Stomach (tissue), 4 donors: ENCODE measurements at regions not wholly inside any gene's neighbourhood (a gene's known extent, or its start where the extent isn't known, plus 50 kb on each side); places are given as distances from the start of the nearest gene placed in this dataset.
"Not testable (repeated sequence)": the region's sequence is repeated elsewhere in the genome, so short reads cannot be mapped to it uniquely, and the experiment has no call there.

ENCODE experiments used
- EP300 ChIP-seq: sonication (generic); formaldehyde crosslinking; IDR thresholded peaks from one replicate; pipeline ENCODE4 v1.6.1; 2017; ENCODE audit warnings: antibody characterized with exemption
- POLR2A ChIP-seq, 4 donors: fragments of 450-650 bp; IDR thresholded peaks; one replicate each; pipeline ENCODE4 v1.6.1; 2016; ENCODE audit warnings: antibody characterized with exemption in 4 of 4, control low read depth in 2 of 4, mild to moderate bottlenecking in 1 of 4, moderate library complexity in 1 of 4
- POLR2AphosphoS5 ChIP-seq, 3 donors: sonication (generic); formaldehyde crosslinking; IDR thresholded peaks; one replicate each; pipeline ENCODE4 v1.6.1; 2016; ENCODE audit warnings: antibody characterized with exemption in 3 of 3
- TF ChIP-seq, protein P1 (sequence below), 7 experiments: fragments of 450-650 bp in 4 of 7; fragments of 200-600 bp in 3 of 7; sonication (generic) in 3 of 7; IDR thresholded peaks; one replicate each; pipeline ENCODE4 v1.5.1; 2016 to 2019; ENCODE audit warnings: antibody characterized with exemption in 7 of 7, control low read depth in 2 of 7, mild to moderate bottlenecking in 1 of 7

DNA sequence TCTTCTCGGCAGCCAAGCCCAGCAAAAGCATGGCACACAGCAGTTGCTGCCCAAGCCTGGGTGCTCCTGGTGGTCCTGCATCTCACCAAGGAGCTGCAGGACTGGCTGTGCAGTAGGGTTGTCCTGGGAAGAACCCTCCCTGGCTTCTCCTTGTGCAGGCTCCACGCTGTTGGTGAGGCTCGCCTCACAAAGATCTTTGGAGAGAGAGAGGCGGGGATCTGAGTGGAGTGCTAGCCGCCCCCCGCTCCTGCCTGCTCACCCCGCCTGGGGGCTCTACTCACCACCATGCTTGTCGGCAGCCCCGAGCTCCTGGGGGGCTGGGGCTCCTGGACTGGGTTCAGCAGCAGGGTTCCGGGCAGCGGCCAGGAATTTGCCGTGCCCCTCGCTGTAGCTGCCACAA is 55.8 kb downstream of the GOLGA8B start:
- TF ChIP-seq, protein P1, sequence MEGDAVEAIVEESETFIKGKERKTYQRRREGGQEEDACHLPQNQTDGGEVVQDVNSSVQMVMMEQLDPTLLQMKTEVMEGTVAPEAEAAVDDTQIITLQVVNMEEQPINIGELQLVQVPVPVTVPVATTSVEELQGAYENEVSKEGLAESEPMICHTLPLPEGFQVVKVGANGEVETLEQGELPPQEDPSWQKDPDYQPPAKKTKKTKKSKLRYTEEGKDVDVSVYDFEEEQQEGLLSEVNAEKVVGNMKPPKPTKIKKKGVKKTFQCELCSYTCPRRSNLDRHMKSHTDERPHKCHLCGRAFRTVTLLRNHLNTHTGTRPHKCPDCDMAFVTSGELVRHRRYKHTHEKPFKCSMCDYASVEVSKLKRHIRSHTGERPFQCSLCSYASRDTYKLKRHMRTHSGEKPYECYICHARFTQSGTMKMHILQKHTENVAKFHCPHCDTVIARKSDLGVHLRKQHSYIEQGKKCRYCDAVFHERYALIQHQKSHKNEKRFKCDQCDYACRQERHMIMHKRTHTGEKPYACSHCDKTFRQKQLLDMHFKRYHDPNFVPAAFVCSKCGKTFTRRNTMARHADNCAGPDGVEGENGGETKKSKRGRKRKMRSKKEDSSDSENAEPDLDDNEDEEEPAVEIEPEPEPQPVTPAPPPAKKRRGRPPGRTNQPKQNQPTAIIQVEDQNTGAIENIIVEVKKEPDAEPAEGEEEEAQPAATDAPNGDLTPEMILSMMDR (IDR thresholded peaks at IDR 0.05), result not testable (repeated sequence)
- not testable (repeated sequence) for TF ChIP-seq POLR2A (IDR thresholded peaks at IDR 0.05); EP300; POLR2AphosphoS5 (IDR thresholded peaks at IDR 0.05)
